ENCODE measurements at regions not wholly inside any gene's neighbourhood (a gene's known extent, or its start where the extent isn't known, plus 50 kb on each side); places are given as distances from the start of the nearest gene placed in this dataset.

DNA sequence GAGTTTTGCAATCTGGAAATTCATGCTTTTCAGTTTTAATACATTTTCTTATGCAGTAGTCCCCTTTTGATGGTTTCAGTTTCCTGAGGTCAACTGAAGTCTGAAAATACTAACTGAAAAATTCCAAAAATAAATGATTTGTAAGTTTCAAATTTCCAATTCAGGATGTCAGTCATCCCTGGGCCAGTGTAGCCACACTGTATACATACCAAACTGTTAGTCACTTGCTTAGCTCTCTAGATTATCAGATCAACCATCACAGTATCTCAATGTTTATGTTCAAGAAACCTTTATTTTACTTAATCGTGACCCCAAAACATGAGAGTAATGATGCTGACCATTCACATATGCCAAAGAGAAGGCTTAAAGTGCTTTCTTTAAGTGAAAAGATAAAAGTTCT is 715.5 kb downstream of the GBE1 start:
- no peak for DNase-seq (ENCODE audit: low spot score)

DNA sequence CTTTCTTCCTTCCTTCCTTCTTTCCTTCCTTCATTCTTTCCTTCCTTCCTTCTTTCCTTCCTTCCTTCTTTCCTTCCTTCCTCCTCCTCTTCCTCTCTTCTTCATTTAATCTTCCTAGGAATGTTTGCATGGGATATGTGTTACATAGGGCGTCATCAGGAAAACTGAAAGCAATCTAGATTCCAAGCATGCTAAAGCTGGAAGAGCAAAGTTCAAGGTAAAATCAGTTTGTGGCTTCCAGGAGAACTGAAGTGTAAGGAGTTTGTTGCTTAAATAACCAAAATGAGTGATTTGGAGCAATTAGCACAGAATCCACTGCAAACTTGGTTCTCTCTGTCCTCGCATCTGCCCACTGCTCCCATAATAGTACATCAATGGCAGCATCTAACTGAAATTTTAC is 716.2 kb downstream of the GBE1 start:
- DNase-seq (ENCODE audit: low spot score), result no peak

DNA sequence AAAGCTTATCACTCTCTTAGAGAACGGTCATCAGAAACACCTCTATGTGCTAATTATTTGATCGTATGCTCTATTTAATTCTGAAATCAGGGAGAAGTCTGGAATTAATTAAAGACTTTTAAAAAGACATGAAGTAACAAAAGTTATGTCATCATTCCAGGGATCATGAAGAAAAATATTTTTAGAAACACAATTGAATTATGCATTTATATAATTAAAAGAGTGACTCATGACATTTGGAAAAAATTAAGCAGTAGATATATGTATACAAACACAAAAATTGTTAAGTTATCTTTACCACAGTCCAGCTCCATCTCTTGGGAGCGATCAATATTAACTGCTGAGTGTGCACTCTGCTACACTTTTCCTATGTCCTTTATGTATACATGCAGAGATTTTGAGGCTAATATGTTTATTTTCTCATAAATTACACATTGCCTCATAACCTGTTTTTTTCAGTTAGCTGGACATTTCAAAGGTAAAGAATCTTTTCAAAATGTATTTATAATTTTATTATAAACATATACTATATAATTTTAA is 717.7 kb downstream of the GBE1 start:
- no peak for DNase-seq (ENCODE audit: low spot score)

DNA sequence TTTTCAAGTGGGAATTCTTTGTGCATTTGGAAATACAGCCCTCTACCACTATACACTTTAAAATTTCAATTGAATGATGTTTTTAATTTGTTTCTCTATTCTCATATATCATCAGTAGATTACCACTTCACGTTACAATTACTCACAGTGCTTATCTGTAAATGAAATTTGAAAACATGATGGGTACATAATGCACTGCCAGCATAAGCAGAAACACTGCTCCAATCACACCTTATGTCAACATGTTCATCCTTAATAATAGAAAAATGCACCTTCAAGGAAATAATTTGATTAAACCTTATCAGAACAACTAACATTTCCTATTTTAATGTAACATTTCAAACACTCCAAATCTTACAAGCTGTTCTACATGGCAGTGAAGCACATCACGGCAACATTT is 718.4 kb downstream of the GBE1 start:
- no peak for DNase-seq (ENCODE audit: low spot score)

DNA sequence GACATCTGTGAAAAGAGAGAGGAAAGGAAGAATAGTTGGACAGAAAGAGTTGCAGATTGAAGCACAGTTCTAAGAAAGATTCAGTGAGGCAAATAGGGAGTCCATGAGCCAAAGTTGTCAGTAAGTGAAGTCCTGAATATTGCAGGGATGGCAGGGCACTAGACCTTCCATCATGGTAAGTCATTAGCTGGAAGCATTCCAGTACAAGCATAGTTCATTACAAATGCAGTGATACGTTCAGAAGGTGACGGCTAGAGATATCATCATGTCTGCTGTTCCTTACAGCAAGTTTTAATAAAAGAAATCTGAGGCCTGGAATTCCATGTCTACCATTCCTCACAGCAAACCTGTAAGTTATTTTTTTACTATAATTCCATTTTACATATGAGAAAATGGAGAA is 720.1 kb downstream of the GBE1 start:
- DNase-seq (ENCODE audit: low spot score), result no peak

DNA sequence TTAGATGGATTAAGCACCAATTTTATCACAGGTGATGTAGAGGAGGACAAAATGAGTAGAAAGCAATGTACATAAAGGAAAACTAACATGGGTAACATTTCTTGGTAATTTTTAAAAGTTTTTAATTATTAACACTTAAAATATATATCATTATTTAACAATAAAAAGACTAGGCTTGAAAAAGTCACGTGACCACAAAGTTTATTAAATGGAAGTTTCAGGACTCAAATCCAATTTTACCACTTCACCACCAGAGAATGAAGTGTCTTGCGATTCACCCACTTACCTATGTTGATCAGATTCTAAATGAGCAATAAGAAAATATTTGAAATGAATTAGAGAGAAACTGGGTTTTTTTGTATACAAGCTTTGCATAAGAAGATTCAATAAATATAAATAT is 721.3 kb downstream of the GBE1 start:
- no peak for DNase-seq (ENCODE audit: low spot score)

DNA sequence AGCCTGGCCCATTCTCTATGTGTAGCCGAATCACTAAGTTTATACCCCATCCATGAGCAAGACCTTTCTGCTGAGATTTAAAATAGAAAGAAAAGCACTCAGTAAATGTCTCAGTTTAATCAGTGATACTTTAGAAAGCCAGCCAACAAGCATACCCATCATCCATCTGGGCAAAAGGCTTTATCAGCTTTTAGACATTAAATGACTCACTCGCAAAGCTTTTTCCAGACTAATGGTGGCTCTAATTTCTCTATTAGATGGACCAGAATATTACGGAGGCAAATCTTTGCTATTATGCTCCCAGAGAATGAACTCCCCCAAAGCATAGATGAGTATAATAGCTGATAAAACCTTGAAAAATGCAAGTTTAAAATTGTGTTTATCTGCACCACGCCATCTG is 727.8 kb downstream of the GBE1 start:
- DNase-seq (ENCODE audit: low spot score), result no peak

DNA sequence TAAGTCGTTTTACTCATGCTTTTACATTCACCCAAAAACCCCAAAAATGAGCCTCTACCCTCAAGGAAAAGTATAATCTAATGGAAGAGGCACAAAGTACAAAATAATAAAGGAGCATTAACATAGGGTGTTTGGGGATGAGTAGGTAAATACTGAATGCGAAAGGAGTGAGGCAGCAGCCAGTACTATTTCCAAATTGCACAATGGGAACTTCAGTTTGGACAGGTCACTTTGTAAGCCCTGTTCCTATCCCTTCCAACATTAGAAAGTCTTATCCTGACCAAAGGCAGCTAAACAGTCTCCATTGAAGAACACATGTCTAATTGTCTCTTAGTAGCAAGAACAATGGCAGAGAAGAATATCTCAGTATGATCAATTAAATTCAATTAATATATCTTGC is 728.3 kb downstream of the GBE1 start:
- DNase-seq (ENCODE audit: low spot score), result no peak

DNA sequence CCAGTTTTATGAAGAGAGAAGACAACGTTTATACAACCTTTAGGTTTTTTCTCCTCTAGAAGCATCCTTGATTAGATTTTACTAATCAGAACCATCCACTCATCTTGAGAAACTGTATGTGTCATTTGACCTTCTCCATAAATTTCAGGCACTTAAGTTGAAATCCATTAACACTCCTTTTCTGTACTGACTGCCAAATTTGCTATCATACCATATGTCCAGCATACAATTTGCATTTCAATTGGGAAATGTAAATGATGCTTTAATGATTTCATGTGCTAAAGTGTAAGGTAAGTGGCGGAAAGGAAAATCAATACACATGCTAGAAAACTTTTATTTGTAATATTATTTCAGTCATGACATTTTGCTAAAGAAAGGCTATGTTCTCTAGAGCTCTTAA is 731.6 kb downstream of the GBE1 start:
- DNase-seq (ENCODE audit: low spot score), result no peak

DNA sequence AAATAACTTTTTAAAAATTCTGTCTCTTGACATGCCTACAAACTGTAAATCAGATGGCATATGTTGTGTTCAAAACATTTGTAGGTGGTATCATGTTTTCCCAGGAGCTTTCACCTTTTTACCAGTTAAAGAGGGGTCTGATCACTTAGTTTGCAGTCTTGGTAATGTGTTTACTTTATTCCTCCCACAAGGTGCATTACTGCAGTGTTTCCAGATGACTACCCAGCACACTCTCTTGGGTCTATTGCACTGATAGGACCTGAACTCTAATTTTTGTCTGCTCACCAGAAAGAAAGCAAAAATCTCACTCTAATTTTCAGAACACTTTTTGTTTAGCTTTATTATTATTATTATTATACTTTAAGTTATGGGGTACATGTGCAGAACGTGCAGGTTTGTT is 734.1 kb downstream of the GBE1 start:
- peak; percentile 1 for DNase-seq (ENCODE audit: low spot score)

DNA sequence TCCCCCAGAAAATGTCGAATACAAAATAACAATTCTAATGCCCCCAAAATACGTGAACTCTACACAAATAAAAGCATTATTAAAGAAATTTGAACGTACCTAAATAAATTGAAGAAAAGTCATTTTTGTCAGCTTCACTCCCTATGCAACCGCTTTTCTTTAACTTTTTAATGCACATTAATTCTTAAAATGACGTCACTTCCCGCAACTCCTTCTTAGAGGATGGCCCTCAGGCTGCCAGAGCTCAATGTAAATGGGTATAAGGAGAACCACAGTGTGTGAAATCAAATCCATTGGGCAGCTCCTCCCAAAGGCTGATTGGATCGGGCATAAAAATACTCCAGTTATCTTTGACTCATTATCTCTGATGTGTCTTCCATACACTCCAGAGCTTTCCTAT is 736.9 kb downstream of the GBE1 start:
- no peak for DNase-seq (ENCODE audit: low spot score)

DNA sequence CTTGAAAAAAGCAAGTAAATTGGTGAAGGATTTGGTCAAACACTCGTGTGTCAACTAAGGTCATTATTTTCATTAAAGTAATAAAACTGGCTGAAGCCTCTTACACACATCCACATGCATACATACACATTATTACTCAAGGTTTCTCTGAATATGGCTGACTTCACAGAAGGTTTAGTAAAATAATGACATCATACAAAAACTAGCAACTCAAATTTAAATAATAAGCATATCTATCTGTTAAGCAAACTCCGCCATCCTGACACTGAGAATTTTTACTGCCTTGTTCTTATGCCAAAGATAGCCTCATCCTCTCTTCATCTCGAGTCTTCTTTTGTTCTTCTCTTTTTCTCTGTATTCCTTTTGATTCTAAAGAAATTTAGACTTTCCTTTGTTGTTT is 739.1 kb downstream of the GBE1 start:
- DNase-seq (ENCODE audit: low spot score), result no peak

DNA sequence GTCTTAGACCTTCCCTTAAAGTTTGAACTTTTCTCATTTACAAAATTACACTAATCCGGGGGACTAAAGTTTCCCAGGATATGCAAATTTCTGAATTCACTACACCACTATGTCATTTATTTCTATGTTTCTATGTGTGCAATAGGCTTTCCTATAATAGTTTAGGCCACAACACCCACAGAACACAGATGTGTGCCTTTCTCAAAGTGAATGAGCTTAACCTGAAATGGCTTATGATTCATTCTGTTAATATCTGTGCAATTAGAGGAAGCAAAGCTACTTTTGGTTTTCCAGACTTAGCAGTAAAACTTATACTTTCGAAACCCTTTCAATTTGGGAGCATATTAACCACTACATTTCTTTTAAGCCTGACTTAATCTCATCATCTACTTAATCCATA is 748.1 kb downstream of the GBE1 start:
- DNase-seq (ENCODE audit: low spot score), result no peak

DNA sequence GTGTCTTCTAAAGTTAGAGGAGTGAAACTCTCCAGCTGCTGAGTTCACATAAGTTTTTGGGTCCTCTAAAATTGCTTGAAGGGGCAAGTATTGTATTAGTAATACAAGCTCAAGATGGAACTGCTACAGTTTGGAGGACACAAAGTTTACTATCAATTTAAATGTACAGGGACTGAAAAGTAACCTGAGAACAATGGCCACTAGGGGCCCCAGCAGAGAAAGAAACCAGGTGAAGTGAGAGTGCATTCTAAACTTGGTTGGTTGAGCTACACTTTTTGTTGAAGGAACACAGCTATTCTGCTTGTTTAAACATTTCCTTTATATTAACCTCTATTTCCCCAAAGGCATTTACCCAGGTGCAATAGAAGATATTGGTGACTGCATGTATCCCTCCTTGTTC is 755.5 kb downstream of the GBE1 start:
- no peak for DNase-seq (ENCODE audit: low spot score)

DNA sequence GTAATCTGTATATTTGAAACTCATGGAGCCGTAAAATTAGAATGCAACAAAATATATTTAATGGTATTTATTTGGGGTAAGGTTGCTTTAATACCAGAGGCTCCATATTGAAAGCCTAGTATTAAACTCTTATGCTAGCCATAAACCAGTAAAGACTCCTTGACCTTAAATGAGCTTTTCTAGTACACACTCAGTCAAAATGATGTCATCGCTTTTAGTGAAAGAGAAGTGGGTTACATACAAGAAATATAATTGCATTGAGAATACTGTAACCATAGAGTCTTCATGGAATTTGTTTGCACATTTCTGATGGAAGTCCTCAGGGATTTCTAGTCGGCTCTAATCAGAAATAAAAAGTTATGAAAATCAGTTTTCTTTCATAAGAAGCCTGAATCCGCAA is 757.6 kb downstream of the GBE1 start:
- no peak for DNase-seq (ENCODE audit: low spot score)

DNA sequence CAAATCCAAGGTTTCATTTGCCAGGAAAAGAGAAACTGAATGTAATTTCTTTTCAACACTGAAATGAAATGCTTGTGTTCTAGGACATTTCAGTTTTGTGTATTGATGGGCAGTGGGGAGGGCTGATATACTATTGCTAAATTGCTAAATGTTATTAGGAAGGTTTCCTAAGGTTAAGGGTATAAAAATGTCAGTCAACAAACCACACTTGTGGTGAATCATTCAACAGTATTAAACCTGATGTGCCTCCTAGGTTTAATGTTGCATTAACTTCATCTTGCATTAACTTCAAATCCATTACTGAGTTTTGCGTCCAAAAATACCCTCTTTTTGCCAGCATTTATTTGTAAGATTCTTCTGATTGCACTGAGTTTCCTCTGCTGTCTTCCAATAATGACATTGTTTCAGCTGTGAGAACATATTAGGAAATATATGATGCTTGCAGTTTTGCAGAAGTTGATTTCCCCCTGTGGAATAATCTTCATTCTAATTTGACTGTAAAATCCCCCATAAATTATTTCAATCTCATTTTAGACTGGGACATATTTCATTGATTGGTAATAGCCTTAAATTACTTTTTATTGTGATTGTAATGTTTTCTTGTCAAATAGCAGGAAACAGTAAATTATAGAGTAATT is 758.3 kb downstream of the GBE1 start:
- DNase-seq (ENCODE audit: low spot score), result no peak

DNA sequence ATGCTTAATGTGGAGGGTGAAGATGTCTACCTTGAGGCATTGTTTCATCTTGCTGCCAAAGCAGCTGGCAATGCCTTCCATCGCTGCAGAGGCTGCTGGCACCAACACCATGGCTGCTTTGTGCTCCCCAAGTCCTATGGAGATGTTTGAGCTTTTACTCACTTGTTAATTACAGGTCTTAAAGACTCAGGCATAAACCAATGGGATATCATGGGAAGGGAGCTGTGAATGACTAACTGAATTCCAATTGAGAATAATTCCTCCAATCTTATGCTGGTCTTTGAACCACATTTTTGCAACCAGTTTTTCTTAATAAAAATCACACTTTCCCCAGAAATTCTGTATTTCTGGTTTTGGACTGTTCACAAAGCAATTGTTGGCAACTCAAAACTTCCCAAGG is 762.0 kb downstream of the GBE1 start:
- DNase-seq (ENCODE audit: low spot score), result no peak

DNA sequence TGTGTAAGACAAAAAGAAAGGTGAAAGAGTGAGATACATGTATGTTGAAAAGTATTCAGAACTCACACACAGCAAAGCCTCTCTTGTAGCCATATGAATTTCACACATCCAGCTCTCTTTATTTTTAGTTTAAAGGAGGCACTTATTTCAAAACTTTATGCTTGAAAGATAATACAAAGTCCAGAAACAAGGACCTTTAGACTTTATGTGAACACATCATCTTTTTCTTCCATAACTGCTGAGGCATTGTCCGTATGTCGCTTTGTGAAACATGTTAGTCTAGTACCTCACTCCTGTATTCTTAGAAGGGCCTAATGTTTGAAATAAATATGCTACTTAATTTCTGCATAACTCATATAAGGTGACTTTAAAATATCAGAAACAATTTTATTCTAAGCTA is 763.4 kb downstream of the GBE1 start:
- DNase-seq (ENCODE audit: low spot score), result no peak

DNA sequence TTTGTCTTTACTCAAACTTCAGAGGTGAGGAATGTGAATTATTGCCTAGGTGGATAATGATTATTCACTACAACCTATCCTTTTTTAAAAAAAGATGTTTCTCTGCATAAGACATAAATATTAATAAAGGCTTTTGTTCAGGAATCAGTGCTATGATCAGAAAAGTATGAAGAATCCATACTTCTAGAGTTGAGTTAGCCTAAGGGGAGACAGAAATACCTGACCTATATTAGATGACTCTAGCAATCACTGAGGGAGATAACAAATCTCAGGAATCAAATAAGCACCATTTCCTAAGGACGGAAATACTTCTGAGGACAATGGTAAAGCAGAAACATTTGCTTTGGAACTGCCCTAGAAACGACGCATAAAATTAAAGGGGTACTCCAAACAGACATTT is 763.8 kb downstream of the GBE1 start:
- no peak for DNase-seq (ENCODE audit: low spot score)

DNA sequence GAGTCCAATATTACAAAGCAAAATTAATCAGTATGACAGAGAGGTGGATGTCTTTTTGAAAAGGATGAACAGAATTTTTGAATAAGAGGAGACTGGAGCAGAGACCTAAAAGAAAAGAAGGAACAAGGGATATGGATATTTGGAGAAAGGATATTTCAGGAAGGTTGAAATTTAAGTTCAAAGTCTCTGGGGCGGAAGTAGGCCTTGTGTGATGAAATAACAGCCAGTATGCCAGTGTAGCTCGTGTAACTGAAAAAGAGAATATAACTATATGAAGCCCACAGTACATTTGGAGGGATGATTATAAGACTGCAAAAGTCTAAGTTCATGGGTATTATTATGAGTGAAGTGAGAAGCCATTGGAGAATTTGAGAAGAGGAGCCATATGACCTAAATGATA is 766.7 kb downstream of the GBE1 start:
- DNase-seq (ENCODE audit: low spot score), result no peak

DNA sequence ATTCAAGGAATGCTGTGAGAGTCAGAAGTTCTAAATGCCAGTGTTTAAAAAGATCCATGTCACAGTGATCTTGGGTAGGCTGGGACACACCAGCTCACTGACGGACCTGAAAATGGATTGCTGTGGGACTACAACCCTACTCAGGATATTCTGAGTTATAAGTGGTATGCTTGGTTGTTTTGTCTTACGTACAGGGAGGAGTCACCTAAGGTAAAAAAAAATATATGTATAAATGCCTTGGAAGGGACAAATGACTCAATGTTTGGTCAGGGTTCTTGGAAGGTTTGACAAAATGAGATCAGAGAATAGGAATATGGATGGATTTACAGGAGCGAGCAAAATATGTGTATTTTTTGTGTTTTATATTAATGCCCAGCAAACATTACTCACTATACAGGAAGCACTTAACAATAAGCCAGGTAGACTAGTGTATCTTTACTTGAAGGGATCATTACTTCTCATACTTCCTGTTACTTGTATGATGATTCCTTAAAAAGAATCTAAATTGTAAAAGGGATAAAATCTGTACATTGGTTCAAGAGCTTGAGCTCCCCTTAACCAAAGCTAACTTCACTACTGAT is 767.3 kb downstream of the GBE1 start:
- no peak for DNase-seq (ENCODE audit: low spot score)

DNA sequence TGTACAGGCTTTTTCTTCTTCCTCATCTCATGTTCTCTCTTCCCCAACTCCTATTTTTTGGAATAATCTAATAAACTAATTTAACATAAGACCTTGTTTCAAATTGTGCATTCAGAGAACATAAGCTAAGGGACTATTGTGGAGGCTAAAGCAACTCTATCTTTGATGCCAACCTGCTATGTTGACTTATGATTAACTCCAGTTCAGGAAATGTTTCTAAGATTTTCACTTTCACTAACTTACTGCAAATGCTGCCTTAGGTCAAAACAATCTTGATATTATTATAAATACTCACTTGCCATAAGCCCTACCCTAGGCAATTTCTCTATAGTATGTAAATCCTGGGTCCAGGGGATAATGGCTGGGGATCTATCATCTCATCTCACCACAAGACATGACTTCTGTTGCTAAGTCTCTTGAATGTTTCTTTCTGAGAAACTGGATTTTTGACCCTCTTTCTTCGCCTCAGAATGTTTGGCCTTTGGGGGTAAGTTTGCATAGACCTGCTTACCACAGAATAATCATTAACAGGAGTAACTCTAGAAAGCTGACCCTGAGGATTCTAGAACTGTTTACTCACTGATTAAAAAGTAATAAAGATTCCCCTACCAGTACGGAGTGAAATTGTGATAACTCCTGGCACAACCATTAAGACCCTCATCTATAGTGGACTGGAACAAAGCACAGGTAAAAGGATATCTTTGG is 768.1 kb downstream of the GBE1 start:
- no peak for DNase-seq (ENCODE audit: low spot score)

DNA sequence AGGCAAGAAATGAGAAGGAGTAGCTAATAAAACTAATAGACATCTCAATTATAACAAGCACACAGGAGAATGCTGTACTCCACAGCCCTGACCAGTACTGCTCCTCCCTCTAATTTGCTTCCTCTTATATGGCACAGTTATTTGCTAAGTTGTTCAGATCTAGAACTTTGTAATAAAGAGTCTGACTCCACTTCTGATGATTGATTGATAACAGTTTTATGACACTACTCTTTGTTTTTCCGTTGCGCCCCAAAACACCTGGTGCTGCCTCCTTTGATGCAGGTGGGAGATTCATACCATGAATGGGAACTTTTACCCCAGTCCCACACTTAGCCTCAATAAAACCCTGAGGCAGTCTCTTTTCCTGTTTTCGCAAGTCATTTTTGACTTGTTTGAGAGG is 777.7 kb downstream of the GBE1 start:
- DNase-seq (ENCODE audit: low spot score), result no peak

All from HuH-7 (cell line).